ENCODE measurements at regions not wholly inside any gene's neighbourhood (a gene's known extent, or its start where the extent isn't known, plus 50 kb on each side); places are given as distances from the start of the nearest gene placed in this dataset.

DNA sequence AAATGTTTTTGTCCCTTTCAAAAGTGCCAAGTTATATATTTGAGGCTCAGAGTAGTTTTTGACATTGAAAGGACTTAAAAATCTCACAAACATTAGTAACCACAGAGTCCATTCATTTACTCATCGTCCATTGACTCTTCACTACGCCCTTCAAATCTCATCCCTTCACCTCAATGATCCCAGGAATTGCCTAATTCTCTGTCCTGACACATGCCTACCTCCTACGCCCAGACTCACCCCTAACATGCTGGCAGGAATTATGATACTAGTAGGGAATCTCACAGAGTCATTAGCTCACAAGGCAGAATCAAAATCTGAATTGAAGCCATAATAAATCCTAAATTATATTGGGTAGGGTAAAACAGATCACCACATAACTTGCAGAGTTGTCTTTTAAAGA is 410.1 kb downstream of the RAP2B start:
- DNase-seq = no peak
- no peak overlapping the region for H3K4me3 ChIP-seq
- H3K4me1 ChIP-seq = no peaks in the 10 kb centered on the region
- H3K9ac ChIP-seq (ENCODE audit: low read depth in 2 of 2, low read length in 2 of 2) = no peak overlapping the region
- H3K36me3 ChIP-seq = no peaks in the 10 kb centered on the region
- no peak overlapping the region for H3K27ac ChIP-seq
- no peaks in the 10 kb centered on the region for H3K9me3 ChIP-seq
- TF ChIP-seq, protein P1, sequence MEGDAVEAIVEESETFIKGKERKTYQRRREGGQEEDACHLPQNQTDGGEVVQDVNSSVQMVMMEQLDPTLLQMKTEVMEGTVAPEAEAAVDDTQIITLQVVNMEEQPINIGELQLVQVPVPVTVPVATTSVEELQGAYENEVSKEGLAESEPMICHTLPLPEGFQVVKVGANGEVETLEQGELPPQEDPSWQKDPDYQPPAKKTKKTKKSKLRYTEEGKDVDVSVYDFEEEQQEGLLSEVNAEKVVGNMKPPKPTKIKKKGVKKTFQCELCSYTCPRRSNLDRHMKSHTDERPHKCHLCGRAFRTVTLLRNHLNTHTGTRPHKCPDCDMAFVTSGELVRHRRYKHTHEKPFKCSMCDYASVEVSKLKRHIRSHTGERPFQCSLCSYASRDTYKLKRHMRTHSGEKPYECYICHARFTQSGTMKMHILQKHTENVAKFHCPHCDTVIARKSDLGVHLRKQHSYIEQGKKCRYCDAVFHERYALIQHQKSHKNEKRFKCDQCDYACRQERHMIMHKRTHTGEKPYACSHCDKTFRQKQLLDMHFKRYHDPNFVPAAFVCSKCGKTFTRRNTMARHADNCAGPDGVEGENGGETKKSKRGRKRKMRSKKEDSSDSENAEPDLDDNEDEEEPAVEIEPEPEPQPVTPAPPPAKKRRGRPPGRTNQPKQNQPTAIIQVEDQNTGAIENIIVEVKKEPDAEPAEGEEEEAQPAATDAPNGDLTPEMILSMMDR (IDR thresholded peaks at IDR 0.05) = no peak
- H3K27me3 ChIP-seq = no peaks in the 10 kb centered on the region
- intact Hi-C loops (cut with DNase I) = no loop called here

DNA sequence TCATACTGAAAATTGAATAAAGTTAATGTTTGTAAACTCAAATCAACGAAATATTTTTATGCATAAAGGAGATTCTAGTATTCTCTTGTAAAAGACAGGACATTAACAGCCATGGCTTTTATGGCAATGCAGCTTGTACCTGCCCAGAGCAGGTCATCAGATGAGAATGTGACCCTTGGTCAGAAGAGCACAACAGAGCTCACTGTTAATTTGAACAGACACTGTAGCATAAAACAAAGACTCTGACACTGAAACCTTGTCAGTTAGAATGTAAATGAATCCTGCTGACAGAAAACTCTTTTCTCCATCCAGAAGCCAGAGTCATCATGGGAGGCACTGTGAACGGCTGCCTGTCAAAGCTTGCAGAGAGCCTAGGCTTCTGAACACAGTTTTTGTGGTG is 410.6 kb downstream of the RAP2B start:
- intact Hi-C loops (cut with DNase I) = no loop called here
- TF ChIP-seq, protein P1 (IDR thresholded peaks at IDR 0.05) = no peak
- Histone ChIP-seq H3K9me3 (no peaks in the 10 kb centered on the region), H3K36me3 (no peaks in the 10 kb centered on the region), H3K27ac (no peak overlapping the region), H3K4me3 (no peak overlapping the region), H3K4me1 (no peaks in the 10 kb centered on the region), H3K27me3 (no peaks in the 10 kb centered on the region), H3K9ac (ENCODE audit: low read depth in 2 of 2, low read length in 2 of 2) (no peak overlapping the region)
- DNase-seq = no peak

DNA sequence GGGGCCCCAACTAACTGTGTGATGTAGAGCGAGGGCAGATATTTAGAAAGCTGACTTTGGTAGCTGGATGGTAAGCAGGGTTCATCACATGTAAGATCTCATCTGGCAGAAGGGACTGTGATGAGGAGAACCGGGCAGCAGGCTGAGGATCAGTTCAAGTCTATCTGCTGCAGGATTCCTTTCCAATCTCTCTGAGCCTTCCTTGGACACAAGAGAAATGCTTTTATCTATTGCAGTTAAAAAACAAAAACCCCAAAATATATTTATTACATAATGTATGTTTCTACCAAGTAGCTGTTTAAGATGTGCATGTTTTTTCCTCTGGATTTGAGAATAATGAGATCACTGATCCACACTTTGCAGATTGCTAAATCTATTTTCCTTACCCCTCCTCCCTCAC is 411.5 kb downstream of the RAP2B start:
- intact Hi-C loops (cut with DNase I) = no loop called here
- no peaks in the 10 kb centered on the region for H3K36me3 ChIP-seq
- no peaks in the 10 kb centered on the region for H3K4me1 ChIP-seq
- H3K4me3 ChIP-seq = no peak overlapping the region
- no peaks in the 10 kb centered on the region for H3K9me3 ChIP-seq
- no peaks in the 10 kb centered on the region for H3K27me3 ChIP-seq
- TF ChIP-seq, protein P1 (IDR thresholded peaks at IDR 0.05) = no peak
- no peak for DNase-seq
- no peak overlapping the region for H3K27ac ChIP-seq
- H3K9ac ChIP-seq (ENCODE audit: low read depth in 2 of 2, low read length in 2 of 2) = no peak overlapping the region

DNA sequence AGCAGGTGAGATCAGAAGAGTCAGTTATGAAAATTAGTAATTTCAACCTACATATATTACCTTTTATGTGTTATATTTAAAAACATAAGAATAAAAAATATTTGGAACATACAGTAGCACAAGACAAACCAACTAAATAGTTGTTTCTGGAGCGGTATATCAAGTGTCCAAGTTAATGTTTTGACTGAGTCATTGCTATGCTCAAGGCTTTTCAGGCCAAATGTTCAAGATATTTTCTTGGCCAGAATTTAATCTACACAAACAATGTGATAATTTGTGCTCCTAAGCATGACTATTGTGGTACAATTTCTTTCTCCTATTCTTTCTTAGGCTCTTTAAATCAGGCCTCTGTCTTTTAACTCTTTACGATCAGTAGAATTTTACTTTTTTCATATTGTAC is 412.4 kb downstream of the RAP2B start:
- Histone ChIP-seq H3K4me3 (no peak overlapping the region), H3K36me3 (no peaks in the 10 kb centered on the region), H3K9ac (ENCODE audit: low read depth in 2 of 2, low read length in 2 of 2) (no peak overlapping the region), H3K4me1 (no peaks in the 10 kb centered on the region), H3K27me3 (no peaks in the 10 kb centered on the region), H3K27ac (no peak overlapping the region), H3K9me3 (no peaks in the 10 kb centered on the region)
- TF ChIP-seq, protein P1 (IDR thresholded peaks at IDR 0.05) = no peak
- intact Hi-C loops (cut with DNase I) = no loop called here
- no peak for DNase-seq

DNA sequence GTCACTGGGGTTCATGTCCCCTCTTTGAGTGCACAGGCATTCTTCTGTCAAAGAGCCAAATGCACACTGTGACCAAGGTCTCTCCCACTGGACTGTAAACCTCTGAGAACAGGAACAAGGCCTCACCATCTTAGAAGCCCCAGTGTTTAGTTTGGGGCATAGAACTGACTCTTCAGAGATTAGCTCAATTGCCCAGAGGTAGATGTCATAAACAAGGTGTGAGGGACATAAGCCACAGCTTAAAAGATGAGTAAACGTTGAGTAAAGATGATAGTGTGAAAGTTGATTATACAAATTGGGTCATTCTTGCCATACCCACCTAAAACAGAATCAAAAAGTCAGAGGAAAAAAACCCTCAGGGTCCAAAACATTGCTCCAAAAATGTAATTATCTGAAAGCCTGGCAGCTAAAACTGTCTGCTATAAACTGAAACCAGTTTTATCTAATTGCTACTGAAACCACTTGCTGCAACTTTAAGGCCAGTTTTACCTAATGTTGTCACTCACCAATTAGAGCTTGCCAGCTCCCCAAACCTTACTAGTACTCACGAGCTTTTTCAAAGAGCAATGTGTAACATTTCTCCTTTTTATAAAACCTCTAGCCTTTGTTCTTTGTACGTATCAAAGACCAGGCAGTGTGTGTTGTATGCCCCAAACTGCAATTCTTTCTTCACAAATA is 415.2 kb downstream of the RAP2B start:
- H3K4me3 ChIP-seq = no peak overlapping the region
- DNase-seq = no peak
- intact Hi-C loops (cut with DNase I) = no loop called here
- H3K9me3 ChIP-seq = no peaks in the 10 kb centered on the region
- no peak overlapping the region for H3K9ac ChIP-seq (ENCODE audit: low read depth in 2 of 2, low read length in 2 of 2)
- no peaks in the 10 kb centered on the region for H3K27me3 ChIP-seq
- H3K4me1 ChIP-seq = no peaks in the 10 kb centered on the region
- no peak overlapping the region for H3K27ac ChIP-seq
- H3K36me3 ChIP-seq = no peaks in the 10 kb centered on the region
- TF ChIP-seq, protein P1 (IDR thresholded peaks at IDR 0.05) = no peak

Measured in colonic mucosa (tissue), 4 donors.